ENCODE measurements at regions not wholly inside any gene's neighbourhood (a gene's known extent, or its start where the extent isn't known, plus 50 kb on each side); places are given as distances from the start of the nearest gene placed in this dataset.

DNA sequence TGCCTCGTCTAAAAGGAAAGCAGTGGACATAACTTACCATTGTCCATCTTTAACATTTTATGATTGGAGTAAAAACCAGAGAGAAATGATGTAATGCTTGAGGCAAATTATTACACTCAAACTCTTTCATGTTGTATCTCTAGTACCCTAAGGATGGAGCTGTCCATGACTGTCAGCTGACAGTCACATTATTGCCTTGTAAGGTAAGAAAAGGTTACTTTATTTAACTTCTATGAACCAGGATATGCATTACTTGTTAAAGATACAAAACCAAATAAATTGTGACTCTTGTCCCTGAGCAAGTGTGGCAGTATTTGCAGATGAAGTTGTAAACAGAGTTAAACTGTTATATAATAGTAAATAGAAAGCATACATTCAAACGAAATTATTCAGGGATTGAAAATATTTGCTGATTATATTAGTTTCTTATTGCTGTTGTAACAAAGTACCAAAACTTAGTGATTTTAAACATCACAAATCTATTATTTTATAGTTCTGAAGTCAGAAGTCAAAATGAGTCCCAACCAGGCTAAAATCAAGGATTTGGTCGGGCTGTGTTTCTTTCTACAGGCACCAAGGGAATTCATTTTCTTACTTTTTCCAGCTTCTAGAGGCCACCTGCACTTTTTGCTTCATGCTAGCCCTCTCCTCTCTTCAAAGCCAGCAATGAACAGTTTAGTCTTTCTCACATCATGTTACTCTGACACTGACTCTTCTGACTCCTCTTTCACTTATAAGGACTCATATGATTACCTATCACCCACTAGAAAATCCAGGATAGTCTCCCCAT lies 113.8 kb downstream of the CEP44 start:
- TF ChIP-seq, protein P1, sequence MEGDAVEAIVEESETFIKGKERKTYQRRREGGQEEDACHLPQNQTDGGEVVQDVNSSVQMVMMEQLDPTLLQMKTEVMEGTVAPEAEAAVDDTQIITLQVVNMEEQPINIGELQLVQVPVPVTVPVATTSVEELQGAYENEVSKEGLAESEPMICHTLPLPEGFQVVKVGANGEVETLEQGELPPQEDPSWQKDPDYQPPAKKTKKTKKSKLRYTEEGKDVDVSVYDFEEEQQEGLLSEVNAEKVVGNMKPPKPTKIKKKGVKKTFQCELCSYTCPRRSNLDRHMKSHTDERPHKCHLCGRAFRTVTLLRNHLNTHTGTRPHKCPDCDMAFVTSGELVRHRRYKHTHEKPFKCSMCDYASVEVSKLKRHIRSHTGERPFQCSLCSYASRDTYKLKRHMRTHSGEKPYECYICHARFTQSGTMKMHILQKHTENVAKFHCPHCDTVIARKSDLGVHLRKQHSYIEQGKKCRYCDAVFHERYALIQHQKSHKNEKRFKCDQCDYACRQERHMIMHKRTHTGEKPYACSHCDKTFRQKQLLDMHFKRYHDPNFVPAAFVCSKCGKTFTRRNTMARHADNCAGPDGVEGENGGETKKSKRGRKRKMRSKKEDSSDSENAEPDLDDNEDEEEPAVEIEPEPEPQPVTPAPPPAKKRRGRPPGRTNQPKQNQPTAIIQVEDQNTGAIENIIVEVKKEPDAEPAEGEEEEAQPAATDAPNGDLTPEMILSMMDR (IDR thresholded peaks at IDR 0.05; ENCODE audit: insufficient read depth, low read length, poor library complexity, severe bottlenecking), result no peak
- TF ChIP-seq EZH2phosphoT487 (conservative IDR thresholded peaks at IDR 0.05; ENCODE audit: low read length), result no peak

Measured in SU-DHL-6 (cell line).